M059J (cell line): ENCODE measurements at regions not wholly inside any gene's neighbourhood (a gene's known extent, or its start where the extent isn't known, plus 50 kb on each side); places are given as distances from the start of the nearest gene placed in this dataset.
"Not testable (repeated sequence)": the region's sequence is repeated elsewhere in the genome, so short reads cannot be mapped to it uniquely, and the experiment has no call there.

ENCODE experiments used
- DNase-seq: peaks from one replicate; pipeline ENCODE4 v3.0.0-alpha.2; 2012; ENCODE audit warnings: low read depth

DNA sequence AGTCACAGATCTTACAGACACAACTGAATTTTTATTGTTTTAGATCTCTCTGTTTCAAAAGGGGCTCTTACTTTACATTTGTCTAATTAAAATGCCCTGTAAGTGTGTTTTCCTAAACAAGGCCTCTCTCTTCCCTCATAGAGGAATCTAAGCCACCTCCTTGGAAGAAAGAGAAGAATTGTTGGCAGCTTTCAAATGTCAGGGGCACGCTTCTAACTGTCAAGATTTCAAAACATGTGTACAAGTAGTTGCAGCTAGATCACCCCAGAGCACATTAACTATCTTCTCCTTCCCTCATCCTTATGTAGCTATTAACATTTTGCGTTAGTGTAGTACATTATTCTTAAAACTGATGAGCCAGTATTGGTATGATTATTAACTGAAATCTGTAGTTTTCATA is 266.5 kb upstream of the BOD1L1 start:
- no peak for DNase-seq

DNA sequence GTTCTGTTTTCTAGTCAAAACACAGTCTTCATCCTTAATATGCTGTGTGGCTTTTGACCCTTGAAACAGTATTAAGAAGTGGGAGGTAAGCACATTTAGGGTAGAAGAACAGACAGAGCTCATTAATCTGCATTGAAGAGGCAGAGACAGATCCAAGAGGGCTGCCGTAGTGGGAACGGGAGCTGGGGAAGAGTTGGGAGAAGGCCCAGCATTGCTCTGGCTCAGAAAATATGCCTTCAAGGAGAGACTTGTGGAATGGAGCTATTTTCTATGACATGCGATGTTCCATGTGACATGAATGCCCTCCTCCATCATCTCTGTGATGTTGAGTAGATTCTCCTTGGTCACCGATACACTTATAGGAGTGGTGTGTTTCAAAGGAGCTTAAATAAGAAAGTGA is 273.3 kb upstream of the BOD1L1 start:
- DNase-seq, result no peak

DNA sequence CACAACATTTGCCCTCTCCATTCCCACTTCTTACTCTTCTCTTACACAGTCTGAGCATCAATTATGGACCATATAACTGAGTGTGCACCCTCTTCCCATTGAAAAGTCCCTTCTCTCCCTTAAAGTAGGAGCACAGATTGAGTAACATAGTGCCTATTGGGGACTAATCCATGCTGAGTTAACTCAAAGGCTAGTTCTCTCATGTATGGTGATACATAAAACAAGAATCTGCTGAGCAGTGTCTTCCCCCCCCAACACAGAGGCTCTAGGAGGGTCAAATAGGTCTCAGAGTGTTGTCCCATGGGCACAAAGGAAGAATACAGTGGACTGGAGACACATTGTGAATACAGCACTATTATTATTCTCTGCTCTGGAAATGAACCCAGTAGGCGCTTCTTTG is 274.6 kb upstream of the BOD1L1 start:
- no peak for DNase-seq

DNA sequence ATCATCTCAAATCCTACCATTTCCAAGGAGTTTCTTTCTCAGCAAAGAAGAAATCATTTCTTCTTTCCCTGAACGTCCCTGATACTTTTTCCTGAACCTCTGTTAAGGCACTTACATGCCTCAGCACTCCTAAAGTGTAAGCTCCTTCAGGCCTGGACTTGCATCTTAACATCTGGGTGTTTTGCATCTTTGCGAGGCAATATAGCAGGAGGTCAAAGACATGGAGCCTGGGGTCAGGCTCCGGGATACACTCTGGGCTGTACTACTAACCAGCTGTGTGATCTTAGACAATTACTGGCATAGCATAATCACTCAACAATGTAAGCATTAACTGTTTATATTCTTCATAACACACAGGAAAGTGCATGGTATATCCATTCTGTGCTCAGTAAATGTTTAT is 275.5 kb upstream of the BOD1L1 start:
- no peak for DNase-seq

DNA sequence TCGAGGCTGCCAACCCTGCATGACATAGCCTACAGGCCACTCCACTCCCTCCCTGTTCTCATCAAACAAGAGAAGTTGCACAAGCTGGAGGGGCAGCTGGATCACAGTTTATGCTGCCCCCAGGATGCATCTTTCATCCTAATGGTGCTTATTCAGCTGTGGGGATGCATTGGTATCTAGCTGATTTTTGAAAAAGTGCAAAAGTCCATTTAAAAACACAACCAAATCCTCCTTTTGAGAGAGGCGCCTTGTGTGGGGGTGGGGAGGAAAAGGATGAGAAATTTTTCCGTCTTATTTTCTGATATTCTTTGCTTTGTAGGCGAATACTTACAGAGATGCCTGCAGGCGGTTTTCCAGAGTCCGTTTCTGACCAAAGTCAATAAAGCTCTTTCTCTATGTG is 276.4 kb upstream of the BOD1L1 start:
- no peak for DNase-seq

DNA sequence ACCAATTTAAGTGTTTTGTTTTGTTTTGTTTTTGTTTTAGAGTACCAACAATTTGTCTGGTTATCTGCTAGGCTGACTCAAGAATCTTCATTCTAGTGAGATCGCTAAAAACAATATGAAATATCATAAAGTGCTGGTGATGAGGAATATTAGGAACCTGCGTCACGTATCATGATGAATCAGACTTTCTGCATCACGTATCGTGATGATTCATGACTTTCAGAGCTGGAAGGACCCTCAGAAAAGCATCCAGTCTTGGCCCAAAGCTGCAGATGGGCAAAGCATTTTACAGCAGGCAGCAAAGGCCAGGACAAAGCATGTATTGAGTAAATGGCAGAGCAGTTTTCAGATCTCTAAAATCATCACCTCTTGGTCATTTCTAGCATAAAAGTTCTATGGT is 278.0 kb upstream of the BOD1L1 start:
- DNase-seq, result no peak

DNA sequence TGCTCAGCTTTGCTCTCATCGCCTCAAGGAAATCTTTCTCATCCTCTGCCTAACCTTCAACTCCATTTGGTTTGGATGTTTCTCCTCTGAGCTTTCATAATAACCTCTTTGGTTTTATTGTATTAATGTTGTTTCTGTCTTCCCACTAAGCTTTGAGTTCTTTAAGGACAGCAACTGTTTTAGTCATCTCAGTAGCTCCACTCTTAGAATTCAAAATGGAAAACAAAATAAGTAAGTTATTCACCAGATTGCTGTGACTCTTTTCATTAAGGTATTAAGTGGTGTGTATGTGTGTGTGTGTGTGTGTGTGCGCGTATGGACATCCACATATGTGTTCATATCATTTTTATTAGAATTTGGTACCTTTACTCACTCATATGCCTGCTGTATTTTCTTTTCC is 279.2 kb upstream of the BOD1L1 start:
- DNase-seq, result no peak

DNA sequence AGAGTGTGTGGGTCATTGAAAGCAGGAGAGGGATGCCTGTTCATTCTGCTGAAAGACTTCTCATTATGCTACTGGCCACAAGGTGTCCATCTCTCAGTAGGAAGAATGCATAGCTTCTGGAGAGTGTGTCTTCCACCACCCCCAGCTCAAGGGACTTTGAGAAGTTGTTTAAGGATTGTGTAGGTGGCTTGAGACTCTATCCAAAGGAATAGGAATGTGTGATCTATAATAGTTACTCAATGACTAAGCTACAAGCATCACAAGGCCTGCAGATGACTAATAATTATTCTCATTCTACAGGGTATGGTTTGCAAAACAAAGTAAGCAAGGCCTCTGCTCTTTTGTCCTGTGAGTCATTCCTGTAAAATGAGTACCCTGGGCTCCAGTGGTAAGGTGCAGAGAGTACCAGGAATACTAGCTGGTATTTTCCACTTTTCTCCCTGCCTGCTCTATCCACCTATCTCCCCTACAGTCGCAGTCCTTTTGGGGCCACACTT is 279.8 kb upstream of the BOD1L1 start:
- DNase-seq, result peak; percentile 97

DNA sequence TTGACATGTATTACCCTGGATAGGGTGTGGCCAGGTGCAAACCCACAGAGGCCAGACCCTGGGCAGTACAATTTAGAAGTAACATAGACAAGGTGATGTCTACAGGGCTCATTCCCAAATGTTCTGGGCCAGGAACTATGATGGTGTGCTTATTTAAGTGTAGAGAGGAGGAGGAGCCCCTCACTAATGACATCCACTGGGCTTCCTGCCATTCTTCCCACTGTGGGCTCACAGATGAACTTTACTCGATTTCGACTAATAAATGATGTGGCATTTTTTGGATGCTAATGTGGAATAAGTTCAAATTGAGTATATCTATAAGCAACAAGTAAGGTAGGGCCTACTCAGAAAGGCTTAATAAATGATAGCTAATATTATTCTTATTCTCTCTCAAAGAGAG is 280.9 kb upstream of the BOD1L1 start:
- DNase-seq, result no peak

DNA sequence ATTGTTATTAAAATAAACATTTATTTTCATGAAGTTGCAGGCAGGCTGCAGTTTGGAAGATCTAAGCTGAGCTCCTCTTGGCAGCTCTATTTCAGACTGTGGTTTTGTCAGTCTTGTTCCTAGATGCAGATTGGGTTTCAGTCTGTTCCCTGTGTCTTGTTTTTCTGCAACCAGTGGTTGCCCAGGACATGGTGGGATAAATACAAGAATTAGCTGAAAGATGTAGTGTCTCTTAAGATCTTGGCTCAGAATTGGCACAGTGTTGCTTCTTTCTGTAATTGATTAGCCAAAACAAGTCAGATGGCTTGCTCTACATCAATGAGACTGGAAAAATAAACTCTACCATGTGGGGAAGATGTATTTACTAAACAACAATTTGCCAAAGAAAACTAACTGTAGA is 283.0 kb upstream of the BOD1L1 start:
- no peak for DNase-seq

DNA sequence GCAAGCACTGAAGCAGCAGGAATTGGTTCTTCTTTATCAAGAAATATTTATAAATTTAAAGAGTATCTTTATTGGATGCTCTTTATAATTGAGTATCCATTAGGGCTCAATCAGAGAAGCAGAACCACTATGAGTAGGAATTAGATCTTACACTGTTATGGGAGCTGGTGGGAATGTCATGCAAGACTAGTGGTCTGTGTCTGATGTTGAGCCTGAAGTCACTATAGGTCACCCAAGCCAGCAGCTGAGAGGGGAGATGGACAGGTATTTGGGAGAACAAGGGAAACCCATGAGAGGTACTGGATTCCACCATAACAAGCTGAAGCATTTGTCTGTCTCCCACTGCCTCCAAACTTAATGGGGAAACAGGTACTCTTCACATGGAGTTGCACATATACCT is 283.7 kb upstream of the BOD1L1 start:
- DNase-seq, result no peak

DNA sequence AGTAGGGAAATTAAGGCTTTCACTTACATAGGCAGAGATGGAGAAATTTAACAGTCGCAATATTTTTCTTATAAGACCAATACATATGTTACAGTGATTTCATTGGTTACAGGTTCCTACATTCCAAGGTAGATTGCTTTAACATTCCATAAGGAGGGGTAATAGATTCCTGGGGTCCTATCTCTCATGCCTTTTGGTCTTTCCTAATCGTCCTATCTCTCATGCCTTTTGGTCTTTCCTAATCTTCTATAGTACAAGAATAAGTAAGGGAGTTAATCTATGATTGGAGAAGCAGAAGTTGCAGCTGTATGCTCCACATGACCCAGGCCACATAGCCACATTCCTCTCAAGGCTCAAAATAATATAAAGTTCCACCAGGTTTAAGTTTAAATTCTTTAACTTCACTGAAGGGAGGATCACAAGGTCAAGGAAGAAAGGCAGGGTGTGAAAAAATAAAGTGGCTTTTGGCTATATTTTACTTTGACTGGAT is 285.0 kb upstream of the BOD1L1 start:
- no peak for DNase-seq

DNA sequence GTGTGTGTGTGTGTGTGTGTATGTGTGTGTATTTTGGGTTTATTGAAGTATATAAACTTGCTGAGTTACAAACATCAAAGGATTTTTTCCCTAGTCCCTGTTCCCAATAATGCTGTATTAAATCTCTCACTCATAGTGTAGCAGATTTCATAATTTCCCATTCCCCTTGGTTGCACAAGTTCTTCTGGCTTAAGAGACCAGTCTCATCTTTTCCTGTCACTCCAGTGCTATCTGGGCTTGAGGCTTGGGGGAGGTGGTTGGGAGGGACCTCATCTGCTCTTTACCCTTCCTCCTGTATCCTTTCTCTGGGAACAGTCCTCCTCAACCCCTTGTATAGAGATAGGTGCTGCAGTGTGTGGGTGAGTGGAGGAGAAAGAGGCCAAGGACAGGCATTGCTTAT is 285.4 kb upstream of the BOD1L1 start:
- DNase-seq, result no peak

DNA sequence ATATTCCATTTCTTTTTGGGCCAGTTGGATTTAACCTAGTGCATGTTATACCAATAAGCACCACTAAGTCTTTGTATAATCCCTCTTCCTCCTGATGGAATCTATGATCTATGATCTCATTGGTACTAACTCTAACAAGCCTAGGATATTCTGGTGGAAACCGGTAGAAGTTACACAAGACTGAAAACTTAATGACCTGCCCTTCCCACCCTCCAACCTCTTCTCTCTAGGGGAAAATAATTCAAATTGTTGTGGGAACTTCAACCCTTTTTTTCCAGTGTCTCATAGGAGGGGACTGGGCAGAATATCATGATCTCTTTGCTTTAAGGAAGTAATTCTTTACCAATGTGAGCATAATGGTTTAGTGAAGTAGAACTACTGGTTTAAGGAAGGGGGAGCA is 289.5 kb upstream of the BOD1L1 start:
- peak; percentile 30 for DNase-seq

DNA sequence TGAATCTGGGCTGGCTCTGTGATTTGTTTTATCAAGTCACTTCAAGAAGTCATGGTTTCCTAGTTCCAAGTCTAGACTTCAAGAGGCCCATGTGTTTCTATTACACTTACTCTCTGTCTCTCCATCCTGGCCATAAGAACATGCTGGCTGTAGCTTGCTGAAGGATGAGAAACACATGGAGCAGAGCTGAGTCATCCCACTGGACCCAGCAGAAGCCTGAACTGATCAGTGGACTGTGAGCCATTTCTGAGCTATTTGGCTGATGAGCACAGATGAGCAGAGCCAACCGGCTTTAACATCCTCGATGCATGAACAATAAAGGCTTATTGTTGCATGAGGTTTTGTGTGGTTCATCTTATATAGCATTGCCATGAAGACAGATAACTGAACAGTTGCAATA is 290.6 kb upstream of the BOD1L1 start:
- peak; percentile 88 for DNase-seq

DNA sequence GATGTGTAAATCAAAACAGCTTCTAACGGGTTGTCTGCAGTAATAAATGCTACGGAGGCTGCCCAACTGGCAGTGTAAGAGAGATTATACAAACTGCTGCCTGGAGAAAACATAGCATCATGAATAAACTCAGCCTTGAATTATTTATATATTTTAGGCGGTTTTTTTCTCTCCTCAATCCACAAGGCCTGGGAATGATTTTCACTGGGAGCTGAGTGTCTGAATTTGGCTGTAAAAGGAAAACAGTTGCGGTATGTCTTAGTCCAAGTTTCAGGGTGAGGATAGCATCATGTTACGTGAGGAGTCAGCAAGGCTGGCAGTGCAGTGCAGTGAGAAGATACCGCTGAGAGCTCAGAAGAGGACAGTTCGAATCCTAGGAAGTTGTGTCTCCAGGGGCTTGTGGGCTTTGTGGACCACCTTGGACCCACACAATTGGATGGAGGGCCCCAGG is 291.5 kb upstream of the BOD1L1 start:
- peak; percentile 84 for DNase-seq

DNA sequence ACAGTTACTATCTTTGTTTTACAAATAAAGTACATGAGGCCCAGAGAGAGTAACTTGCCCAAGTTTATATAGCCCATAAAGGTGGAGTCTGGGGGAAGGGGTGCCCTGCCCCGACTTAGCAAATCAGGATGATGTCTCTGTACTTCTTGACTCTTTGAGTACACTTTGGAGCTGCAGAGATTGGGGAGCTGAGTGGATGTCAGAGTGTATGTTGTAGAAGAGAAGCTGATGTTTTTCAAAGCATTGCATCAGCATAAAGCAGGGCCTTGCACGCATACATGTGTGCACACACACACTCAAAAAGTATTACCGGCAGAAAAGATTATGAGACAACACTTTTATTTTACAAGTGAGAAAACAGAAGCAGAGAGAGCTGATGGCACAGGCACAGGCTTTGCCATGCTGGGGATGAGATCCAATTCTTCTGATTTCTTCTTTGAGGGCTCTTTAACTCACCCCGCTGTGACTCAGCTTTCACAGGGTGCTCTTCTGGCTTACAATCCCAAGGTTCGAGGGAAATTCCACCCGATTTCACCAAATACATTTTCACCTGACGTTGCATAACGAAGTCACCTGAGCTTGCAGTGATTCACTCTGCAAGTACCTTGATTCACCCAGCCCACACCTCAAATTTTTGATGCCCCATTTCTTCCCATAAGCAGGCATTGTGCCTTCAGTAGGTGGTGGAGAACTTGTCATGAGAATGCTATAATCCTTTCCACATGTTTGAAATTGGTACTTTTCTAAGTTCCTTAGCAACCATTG is 292.8 kb upstream of the BOD1L1 start:
- DNase-seq, result no peak

DNA sequence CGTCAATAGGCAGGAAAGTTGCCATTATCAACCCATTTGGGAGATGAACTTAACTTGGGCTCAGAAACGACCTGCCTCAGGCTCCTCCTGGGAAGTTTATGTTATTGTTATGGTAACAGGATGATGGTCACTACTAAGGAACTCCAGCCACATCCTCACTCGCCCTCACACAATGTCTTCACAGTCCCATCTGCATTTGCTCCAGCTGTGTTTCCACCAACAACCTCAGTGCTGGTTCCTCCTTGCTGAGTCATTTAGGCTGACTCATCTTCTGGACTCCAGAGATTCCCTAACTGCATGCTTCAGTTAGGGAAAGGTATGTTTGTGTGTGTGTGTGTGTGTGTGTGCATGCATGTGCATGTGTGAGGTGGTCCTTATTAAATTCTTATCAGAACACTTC is 293.4 kb upstream of the BOD1L1 start:
- peak; percentile 100 for DNase-seq

DNA sequence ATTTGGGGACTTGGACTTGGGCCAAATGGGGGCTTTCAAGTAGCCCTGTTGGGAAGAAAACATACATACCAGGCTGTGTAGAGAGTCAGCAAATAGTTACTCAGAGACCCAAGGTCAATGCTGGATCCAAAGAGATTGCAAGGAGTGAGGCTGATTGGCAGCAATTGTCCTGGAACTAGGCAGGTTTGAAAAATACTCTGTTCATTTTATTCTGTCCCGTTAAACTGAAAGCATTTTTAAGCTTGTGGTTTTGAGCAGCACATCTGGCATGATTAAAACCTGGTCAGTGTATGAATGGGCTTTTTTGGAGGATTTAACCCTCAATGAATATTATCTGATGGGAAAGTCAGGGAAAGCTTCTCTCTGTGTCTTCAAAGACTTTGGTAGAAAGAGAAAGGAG is 294.3 kb upstream of the BOD1L1 start:
- DNase-seq, result peak; percentile 60

DNA sequence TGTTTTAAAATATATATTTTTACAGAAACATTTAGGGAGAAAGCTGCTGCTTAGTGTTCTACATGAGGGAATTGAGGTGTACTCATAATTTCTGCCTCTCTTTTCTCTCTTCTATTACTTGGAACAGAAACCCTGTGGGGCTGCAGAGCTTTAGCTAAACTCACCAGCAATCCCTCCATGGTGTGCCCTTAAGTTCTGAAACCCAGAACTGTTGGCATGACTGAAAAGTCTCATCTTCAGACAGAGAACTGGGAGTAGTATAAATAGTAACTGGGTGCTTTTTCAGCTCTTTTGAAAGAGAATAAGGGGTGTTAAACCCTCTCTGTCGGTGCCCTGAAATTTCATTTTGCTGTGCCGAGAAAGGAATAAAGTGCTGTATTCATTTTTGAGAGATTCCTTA is 294.9 kb upstream of the BOD1L1 start:
- no peak for DNase-seq

DNA sequence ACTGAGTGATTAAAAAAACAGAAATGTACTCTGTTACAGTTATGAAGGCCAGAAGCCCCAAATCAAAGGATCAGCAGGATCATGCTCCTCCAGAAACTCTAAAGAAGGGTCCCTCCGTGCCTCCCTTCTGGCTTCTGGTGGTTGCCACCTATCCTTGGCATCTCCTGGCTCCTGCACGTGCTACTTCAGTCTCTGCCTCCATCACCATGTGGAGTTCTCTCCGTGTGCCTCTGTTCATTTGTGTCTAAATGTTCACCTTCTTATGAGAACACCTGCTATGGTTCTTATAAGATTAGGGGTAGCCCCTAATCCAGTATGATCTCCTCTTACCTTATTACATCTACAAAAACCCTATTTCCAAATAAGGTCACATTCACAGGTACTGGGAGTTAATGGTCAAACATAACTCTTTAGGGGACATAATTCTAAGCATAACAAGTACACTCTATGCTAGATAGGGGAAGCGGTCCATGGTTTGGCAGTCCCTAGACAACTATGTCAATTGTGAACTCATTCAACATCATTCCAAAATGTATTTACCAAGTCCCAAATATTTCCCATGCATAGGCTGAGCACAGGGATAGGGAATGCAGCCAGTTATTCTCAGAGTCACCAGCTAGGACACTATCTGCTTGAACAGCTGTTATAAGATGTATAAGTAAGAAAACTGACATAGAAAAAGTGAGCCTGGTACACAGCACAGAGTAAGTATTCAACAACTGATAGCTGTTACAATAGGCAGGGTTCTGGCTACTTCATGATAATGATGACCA is 295.5 kb upstream of the BOD1L1 start:
- no peak for DNase-seq

DNA sequence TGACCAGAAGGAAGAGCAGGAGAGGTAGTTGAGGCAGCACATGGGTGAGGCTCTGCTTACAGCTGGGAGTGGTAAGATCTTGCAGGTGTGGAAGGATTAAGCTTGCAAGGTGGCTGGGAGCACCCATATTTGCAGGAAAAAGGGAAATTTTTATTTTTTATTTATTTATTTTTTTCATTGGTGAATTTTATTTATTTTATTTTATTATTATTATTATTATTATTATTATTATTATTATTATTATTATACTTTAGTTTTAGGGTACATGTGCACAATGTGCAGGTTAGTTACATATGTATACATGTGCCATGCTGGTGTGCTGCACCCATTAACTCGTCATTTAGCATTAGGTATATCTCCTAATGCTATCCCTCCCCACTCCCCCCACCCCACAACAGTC is 297.4 kb upstream of the BOD1L1 start:
- not testable (repeated sequence) for DNase-seq

DNA sequence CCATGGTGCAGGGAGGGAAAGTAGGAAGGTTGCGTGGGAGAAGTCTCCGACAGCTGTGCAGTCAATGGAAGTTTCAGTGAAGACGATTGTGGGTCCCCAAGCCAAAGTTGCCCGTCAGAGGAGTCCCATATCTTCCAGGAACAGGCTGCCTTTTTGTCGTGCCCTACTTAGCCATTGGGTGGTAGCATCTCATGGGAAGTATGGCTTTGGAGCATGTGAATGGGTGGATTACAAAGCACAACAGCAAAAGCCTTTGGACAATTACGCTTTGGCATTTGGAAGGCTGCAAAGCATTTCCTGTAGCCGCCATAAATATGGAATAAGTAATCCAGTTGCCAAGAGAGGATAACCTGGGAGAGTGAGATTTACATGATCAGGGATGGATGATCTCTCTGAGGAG is 300.7 kb upstream of the BOD1L1 start:
- no peak for DNase-seq
